ENCODE measurements at regions not wholly inside any gene's neighbourhood (a gene's known extent, or its start where the extent isn't known, plus 50 kb on each side); places are given as distances from the start of the nearest gene placed in this dataset.

DNA sequence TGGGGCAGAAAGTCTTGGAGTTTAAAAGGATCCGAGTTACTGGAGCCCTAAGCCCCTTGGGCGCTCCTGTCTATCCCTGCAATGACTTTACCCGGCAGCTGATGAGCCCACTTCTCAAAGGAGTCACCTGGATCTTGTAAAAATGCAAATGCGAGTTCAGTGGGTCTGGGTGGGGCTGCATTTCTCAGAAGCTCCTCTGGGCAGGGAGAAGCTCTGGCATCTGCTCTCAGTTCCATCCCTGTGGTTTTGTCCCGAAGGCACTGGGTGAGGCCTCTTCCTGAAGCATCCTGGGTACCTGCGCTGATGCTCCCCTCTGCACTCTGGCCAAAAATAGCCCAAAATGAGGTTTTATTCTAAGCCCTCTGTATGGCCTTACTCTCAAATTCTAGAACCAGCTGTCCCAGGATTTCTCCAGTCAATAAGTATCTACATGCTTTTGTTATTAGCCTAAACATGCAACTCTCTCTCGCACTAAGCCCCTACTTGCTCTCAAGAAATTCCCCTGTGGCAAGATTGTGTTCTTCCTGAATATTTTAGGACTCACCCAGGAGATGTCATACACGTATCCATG, 167.8 kb upstream of the APCDD1 start:
- no peak for DNase-seq (ENCODE audit: low read depth)

DNA sequence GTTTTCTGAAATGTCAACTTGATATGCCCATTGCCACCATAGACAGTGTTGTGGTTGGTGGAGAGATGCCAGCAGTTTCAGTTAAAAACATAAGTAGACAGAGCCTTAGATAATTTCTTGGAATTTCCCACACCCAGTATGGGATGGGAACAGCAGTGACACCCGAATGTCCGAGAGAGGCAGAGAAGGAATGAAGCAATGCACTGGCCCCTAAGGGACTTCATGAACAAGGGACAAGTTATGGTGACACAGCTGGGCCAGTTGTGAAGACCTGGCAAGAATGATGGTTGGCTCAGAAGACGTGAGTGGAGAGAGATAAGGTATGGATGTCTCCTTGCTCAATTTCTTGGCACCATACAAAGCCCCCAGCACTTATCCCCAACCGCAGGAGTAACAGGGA, 165.2 kb upstream of the APCDD1 start:
- DNase-seq (ENCODE audit: low read depth) = no peak

- DNase-seq (ENCODE audit: low read depth) = no peak
These were observed 164.3 kb upstream of the APCDD1 start for GRCh38 chr18:10289951-10290637.

- DNase-seq (ENCODE audit: low read depth) = no peak
These were observed 163.7 kb upstream of the APCDD1 start for GRCh38 chr18:10290638-10291235.

DNA sequence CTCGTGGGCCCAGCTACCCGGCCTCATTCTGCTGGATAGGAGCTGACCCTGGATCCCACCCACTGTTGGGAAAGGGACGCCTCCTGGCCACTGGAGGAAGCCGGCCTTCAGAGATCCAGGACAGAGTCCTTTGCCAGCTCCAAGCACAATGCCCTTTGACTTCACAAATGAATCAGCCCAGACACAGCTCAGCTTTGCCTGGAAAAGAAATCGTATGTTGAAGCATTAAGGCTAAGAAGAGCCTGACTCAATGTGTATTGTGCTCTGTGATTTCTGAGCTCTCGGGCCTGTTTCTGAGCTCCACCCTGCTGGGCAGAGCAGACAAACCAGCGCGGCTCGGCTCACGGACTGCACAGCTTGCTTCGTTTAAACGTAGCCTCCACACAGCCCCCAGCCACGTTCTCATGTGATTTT, 162.9 kb upstream of the APCDD1 start:
- no peak for DNase-seq (ENCODE audit: low read depth)

DNA sequence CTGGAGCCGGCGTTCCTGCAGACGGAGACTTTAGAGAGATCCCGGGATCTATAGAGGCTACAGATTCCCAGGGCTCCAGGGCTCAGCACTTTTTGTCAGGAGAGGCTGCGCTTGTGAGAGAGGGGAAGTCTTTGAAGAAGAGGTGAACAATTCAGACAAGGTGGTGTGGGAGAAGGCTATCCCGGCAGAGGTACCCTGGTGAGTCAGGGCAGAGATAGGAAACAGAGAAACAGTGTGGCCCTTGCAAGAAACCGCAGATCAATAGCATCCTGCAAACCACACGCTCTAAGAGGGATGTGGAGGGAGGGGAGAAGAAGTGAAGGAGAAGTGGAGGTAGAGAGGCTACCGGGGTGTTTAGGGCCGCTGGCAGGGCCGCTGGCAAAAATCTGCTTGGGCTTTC, 160.5 kb upstream of the APCDD1 start:
- DNase-seq (ENCODE audit: low read depth) = no peak

GRCh38 chr18:10295751-10296150, 158.7 kb upstream of the APCDD1 start:
- no peak for DNase-seq (ENCODE audit: low read depth)

- DNase-seq (ENCODE audit: low read depth) = no peak
These were observed 157.9 kb upstream of the APCDD1 start for GRCh38 chr18:10296491-10296890.

- DNase-seq (ENCODE audit: low read depth) = no peak
These were observed 157.3 kb upstream of the APCDD1 start for GRCh38 chr18:10297086-10297485.

GRCh38 chr18:10298346-10298745, 156.1 kb upstream of the APCDD1 start:
- DNase-seq (ENCODE audit: low read depth) = no peak

DNA sequence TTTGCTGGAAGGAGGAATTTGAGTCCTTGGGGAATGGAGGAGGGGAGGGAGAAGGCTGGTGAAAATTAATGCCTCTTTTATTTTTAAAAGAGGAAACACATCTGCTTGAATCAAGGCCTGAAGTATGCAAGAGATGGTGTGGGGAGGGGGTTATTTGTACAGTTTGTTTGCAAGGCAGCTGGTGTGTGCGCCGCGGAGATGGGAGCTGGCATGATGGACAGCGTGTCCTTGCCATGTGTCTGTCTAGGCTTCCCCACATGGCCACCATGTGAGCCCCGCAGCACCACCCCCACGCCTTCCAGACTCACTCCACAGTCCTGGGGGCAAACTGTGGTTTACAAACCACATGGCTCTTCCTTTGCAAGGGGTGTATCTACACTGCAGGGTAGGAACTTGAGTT, 154.8 kb upstream of the APCDD1 start:
- DNase-seq (ENCODE audit: low read depth) = no peak

DNA sequence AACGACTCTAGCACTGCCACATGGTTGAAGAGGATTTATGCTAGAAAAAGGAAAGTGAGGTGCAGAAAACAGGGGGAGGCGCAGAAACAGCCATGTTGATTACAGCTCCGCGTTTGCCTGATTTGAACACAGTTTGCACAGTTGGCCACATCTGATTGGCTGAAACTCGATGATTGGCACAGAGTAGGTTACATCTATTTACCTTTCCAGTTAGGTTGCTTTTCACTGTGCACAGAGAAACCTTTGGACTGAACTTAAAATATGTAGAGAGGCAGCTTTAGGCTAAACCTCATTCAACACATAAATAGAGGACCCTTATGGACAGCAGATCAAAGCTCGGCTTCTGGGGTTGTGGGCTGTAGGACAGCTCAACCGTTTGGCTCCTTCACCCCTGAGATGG, 153.7 kb upstream of the APCDD1 start:
- DNase-seq (ENCODE audit: low read depth) = no peak

DNA sequence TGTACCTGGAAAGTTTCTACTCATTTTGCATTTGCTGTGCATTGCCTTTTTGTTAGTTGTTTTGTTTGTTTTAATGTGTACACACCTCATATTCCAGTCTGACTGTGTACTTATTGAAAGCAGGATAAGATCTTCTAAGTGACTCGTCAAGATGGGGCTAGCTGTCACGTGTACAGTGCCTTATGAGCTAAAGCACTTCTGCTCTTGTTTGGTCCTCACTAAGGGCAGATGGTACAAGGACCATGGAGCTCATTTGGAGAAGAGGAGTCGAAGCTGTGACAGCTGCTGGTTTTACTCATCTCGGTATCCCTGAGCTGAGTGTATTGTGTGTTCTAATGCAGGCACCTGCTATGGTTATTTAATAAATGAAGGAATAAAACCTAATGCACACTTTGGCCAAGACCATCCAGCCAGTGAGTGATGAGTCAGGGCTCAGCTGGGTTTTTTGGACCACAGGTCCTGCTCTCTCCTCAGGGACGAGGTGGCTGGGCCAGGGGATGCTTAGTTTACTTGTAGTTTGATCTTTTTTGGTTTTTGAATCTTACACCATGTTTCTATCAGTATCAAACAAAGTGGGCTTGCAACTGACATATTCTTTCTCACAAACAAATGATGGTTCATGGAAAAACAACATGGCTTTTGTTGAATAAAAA, 152.5 kb upstream of the APCDD1 start:
- no peak for DNase-seq (ENCODE audit: low read depth)

GRCh38 chr18:10303171-10303570, 151.3 kb upstream of the APCDD1 start:
- DNase-seq (ENCODE audit: low read depth) = no peak

DNA sequence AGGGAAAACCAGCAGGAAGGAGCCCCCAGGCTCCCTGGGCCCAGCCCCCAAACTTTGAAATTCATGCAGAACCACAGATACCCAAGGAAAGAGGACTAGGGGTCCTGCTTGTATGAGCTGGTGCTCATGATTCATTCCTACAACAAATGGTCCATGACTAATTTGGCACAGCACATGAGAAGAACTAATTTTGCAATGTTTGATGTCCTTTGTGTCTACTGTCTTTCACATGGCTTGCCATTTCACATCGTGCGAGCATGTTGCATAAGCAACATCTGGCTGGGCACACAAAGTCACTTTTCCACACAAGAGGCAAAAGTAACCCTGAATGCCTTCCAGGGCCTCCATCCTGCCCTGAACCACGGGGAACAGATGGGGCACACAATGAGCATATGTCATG, 149.6 kb upstream of the APCDD1 start:
- no peak for DNase-seq (ENCODE audit: low read depth)

DNA sequence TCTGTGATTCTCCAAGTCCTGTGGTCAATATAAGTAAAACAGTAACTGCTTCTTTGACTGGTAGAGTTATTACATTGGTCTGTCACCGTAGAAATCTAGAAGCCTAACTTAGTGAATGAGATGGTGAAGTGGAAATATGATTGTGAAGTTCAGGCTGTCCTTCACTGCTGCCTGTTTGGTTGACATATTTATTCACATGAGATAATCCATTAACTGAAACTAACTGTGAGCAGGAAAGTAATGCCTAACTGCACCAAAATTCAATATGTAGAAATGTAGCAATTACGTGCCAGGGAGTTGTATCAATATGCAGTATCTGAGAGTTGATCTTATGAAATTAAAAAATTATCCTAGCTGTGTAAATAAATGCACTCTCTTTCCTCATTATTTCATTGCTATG, 147.7 kb upstream of the APCDD1 start:
- DNase-seq (ENCODE audit: low read depth) = no peak

DNA sequence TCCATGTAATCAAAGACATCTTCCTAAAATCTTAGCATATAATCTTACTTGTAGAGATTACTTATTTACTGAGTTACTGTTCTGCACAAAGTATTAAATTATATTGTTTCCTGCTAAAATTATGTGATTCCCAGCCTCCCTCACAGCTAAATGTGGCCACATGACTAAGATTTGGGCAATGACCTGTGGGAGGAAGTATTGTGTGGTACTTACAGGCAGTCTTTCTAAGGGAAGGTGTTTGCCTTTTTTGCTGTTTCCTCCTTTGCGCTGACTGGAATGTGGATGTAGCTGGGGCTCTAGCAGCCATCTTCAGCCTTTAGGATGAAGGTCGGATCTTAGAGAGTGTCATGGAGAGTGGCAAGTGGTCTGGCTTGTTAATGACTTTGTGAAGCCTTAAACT, 146.3 kb upstream of the APCDD1 start:
- no peak for DNase-seq (ENCODE audit: low read depth)

- DNase-seq (ENCODE audit: low read depth) = no peak
These were observed 143.8 kb upstream of the APCDD1 start for GRCh38 chr18:10310626-10311025.

DNA sequence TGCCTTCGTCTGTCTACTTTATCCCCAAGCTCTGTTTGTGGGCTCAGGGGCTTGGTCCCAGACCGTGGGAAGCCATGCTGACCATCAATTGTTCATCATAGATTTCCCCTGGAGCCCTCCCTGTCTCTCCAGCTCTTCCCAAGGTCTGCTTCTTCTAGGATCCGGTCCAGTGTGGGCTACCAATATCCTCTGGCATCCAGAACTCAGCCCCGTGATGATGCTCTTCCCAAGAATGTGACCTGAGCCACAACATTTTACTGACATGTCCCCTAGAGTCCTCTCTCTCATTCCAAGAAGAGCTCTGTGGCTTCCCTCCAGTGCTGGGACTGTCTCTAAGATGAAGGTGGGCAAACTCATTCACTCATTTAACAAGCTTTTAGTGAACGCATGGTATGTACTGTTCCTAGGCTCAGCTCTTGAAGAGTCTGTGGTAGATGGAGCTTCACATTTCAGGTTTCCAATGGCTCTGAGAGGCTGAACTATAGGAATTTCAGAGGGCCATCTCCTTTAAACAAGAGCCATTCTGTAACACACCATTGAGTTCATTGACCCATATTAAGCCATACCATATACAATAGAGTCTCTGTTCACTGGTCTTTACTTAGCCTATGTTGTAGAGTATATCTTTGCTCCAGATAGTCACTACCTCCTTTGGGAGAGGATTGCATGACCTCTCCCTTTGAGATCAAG, 142.0 kb upstream of the APCDD1 start:
- DNase-seq (ENCODE audit: low read depth) = no peak

GRCh38 chr18:10313016-10313342, 141.5 kb upstream of the APCDD1 start:
- DNase-seq (ENCODE audit: low read depth) = no peak

GRCh38 chr18:10314066-10314465, 140.4 kb upstream of the APCDD1 start:
- no peak for DNase-seq (ENCODE audit: low read depth)

GRCh38 chr18:10315522-10315921, 138.9 kb upstream of the APCDD1 start:
- DNase-seq (ENCODE audit: low read depth) = no peak

DNA sequence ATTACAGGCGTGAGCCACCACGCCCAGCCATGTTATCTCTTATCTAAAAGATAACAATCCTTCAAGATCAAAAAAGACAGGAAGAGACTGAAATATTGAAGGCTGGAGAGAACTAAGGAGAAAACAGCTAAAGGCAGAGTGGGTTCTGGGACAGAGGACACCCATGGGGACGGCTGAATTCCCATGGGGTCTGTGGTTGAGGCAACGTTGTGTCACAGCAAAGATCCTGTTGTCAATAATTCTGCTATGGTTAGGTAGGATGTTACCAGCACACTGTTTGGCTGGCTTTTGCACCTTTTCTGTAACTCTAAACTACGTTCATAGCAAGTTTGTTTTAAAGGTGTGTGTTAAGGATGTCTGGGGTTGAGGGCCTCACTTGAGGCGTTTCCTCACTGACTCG, 137.7 kb upstream of the APCDD1 start:
- DNase-seq (ENCODE audit: low read depth) = no peak

Measured in activated gamma-delta T cell treated with anti-CD3 and anti-CD28 coated beads, Interleukin-2, amount 50 U/mL, for 16 hours (primary cell).